Ovary (tissue), 7 donors: ENCODE measurements at regions not wholly inside any gene's neighbourhood (a gene's known extent, or its start where the extent isn't known, plus 50 kb on each side); places are given as distances from the start of the nearest gene placed in this dataset.
"Not testable (repeated sequence)": the region's sequence is repeated elsewhere in the genome, so short reads cannot be mapped to it uniquely, and the experiment has no call there.

Source experiments
- DNase-seq, 5 donors: peaks; one replicate each; pipeline ENCODE4 v3.0.0-alpha.2; 2019 to 2020
- H3K27ac ChIP-seq, 2 donors: fragments of 200-600 bp; one replicate each; pipeline versions ENCODE4 v1.5.1 to v1.8.0; 2019 to 2022
- H3K27me3 ChIP-seq: fragments of 200-600 bp; one replicate; pipeline ENCODE4 v1.8.0; 2022
- H3K36me3 ChIP-seq: fragments of 200-600 bp; sonication (generic); one replicate; pipeline ENCODE4 v1.5.1; 2019
- H3K4me1 ChIP-seq: one replicate; pipeline ENCODE4 v1.8.1; 2013; ENCODE audit warnings: mild to moderate bottlenecking, moderate library complexity; ENCODE audit not compliant: insufficient read depth
- H3K4me3 ChIP-seq: fragments of 200-600 bp; sonication (generic); one replicate; pipeline ENCODE4 v1.5.1; 2017
- H3K9me3 ChIP-seq, 2 donors: fragments of 200-600 bp in 1 of 2; sonication (generic) in 1 of 2; one replicate each; pipeline versions ENCODE4 v1.5.1 to v1.8.1; 2013 to 2019; ENCODE audit warnings: mild to moderate bottlenecking in 1 of 2, moderate library complexity in 1 of 2
- EP300 ChIP-seq: sonication (generic); formaldehyde crosslinking; IDR thresholded peaks from one replicate; pipeline ENCODE4 v1.6.1; 2017; ENCODE audit warnings: antibody characterized with exemption
- POLR2A ChIP-seq: fragments of 450-650 bp; IDR thresholded peaks from one replicate; pipeline ENCODE4 v1.6.1; 2017; ENCODE audit warnings: antibody characterized with exemption, mild to moderate bottlenecking, moderate library complexity
- WGBS, 3 donors: extraction: QIAGEN DNeasy Blood & Tissue Kit in 1 of 3; methylation state at CpG; one replicate each; pipeline versions ENCODE4 v1.1.5 to v1.1.7; 2013 to 2017; 5-methylcytosine and 5-hydroxymethylcytosine counted together
- intact Hi-C, 4 donors: fragments of 100-400 bp; cut with DNase I; formaldehyde crosslinking; loops; one replicate each; pipeline versions ENCODE4 v1.11.0 to v1.15.1; 2022 to 2023
- TF ChIP-seq, protein P1 (sequence below), 3 donors: fragments of 450-650 bp in 2 of 3; fragments of 200-600 bp in 1 of 3; IDR thresholded peaks; one replicate each; pipeline versions ENCODE4 v1.5.1 to v1.8.0; 2016 to 2022; ENCODE audit warnings: antibody characterized with exemption in 3 of 3, mild to moderate bottlenecking in 1 of 3
- donor health status: DM: no; HTN: no; CAD: no; lungs with moderate emphysema.
- donor health status: DM: no; HTN: no; CAD: no.
- donor health status: Bipolar disorder and iron deficiency.
- donor health status: DM: no; HTN: no; CAD: no.
- donor health status: DM: yes; HTN: yes; CAD: no.

GRCh38 chr7:118907911-118908527 is 683.5 kb downstream of the ANKRD7 start:
- intact Hi-C loops = no loop called here
- H3K4me1 ChIP-seq = no peaks in the 10 kb centered on the region
- no peaks in the 10 kb centered on the region for H3K36me3 ChIP-seq
- H3K4me3 ChIP-seq = no peak overlapping the region
- H3K27ac ChIP-seq = no peak overlapping the region
- no peaks in the 10 kb centered on the region for H3K27me3 ChIP-seq
- no peak for TF ChIP-seq POLR2A
- TF ChIP-seq EP300 = no peak
- TF ChIP-seq, protein P1, sequence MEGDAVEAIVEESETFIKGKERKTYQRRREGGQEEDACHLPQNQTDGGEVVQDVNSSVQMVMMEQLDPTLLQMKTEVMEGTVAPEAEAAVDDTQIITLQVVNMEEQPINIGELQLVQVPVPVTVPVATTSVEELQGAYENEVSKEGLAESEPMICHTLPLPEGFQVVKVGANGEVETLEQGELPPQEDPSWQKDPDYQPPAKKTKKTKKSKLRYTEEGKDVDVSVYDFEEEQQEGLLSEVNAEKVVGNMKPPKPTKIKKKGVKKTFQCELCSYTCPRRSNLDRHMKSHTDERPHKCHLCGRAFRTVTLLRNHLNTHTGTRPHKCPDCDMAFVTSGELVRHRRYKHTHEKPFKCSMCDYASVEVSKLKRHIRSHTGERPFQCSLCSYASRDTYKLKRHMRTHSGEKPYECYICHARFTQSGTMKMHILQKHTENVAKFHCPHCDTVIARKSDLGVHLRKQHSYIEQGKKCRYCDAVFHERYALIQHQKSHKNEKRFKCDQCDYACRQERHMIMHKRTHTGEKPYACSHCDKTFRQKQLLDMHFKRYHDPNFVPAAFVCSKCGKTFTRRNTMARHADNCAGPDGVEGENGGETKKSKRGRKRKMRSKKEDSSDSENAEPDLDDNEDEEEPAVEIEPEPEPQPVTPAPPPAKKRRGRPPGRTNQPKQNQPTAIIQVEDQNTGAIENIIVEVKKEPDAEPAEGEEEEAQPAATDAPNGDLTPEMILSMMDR (IDR thresholded peaks at IDR 0.05) = no peak
- WGBS, 3 donors = 92 to 93% (median 93%) methylated on average over 8 of the region's 8 CpGs
- H3K9me3 ChIP-seq = no peaks in the 10 kb centered on the region
- no peak for DNase-seq

DNA sequence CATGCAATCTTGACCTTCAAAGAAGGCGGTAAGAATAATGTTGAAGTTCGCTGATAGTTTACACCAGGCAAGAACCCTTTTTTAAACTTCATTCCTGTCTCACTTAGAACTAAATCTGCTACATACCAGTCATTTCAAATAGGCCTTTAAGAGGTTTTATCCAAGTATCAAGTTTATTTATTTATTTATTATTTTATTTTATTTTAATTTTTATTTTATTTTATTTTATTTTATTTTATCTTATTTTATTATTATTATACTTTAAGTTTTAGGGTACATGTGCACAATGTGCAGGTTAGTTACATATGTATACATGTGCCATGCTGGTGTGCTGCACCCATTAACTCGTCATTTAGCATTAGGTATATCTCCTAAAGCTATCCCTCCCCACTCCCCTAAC is 691.6 kb downstream of the ANKRD7 start:
- DNase-seq, H3K4me1 ChIP-seq, H3K27ac ChIP-seq, intact Hi-C loops, H3K36me3 ChIP-seq, H3K27me3 ChIP-seq, H3K9me3 ChIP-seq, H3K4me3 ChIP-seq: not testable (repeated sequence)
- 86 to 92% (median 92%) methylated on average over 2 to 3 of the region's 3 CpGs for WGBS, 3 donors

GRCh38 chr7:118918556-118918955 is 694.1 kb downstream of the ANKRD7 start:
- no peak overlapping the region for H3K4me3 ChIP-seq
- no peak for DNase-seq
- H3K27ac ChIP-seq = no peak overlapping the region
- 26 to 55% (median 26%) methylated on average over 2 of the region's 2 CpGs for WGBS, 3 donors
- no peaks in the 10 kb centered on the region for H3K36me3 ChIP-seq
- peaks cover 2% of the 10 kb centered on the region for H3K27me3 ChIP-seq
- no peaks in the 10 kb centered on the region for H3K9me3 ChIP-seq
- TF ChIP-seq, protein P1 (IDR thresholded peaks at IDR 0.05) = no peak
- no peak for TF ChIP-seq POLR2A
- TF ChIP-seq EP300 = no peak
- H3K4me1 ChIP-seq = no peaks in the 10 kb centered on the region
- intact Hi-C loops = no loop called here

GRCh38 chr7:118938845-118939244 is 714.3 kb downstream of the ANKRD7 start:
- WGBS, 3 donors = 83 to 91% (median 85%) methylated on average over 1 of the region's 1 CpG
- H3K36me3 ChIP-seq = no peaks in the 10 kb centered on the region
- H3K4me3 ChIP-seq = no peak overlapping the region
- H3K4me1 ChIP-seq = no peaks in the 10 kb centered on the region
- H3K9me3 ChIP-seq = no peaks in the 10 kb centered on the region
- intact Hi-C loops = no loop called here
- DNase-seq = no peak
- H3K27ac ChIP-seq = no peak overlapping the region
- TF ChIP-seq, protein P1 (IDR thresholded peaks at IDR 0.05) = no peak
- no peak for TF ChIP-seq EP300
- no peak for TF ChIP-seq POLR2A
- H3K27me3 ChIP-seq = no peaks in the 10 kb centered on the region

DNA sequence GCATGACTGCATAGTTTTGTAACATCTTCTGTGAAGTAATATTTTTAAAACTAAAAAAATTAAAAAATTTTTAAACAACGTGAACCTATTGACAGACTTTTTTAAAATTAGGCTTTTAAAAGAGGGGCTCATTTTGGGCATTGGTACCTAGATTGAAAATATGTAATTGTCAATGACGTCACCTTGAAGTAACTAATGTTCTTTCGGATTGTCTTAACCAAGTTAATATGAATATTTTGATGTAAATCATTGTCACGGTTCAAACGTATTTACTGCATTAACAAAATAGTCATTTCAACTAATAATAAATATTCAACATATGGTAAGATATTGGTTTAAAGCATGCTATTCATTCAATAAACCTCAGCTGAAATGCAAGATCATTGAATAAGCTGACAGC is 719.8 kb downstream of the ANKRD7 start:
- no peaks in the 10 kb centered on the region for H3K4me1 ChIP-seq
- 86 to 91% (median 89%) methylated on average over 5 of the region's 5 CpGs for WGBS, 3 donors
- no peak overlapping the region for H3K27ac ChIP-seq
- H3K27me3 ChIP-seq = no peaks in the 10 kb centered on the region
- no peak overlapping the region for H3K4me3 ChIP-seq
- DNase-seq = no peak
- TF ChIP-seq, protein P1 (IDR thresholded peaks at IDR 0.05) = no peak
- TF ChIP-seq POLR2A (no peak), EP300 (no peak)
- H3K36me3 ChIP-seq = no peaks in the 10 kb centered on the region
- intact Hi-C loops = no loop called here
- H3K9me3 ChIP-seq = no peaks in the 10 kb centered on the region
